Keratinocyte (primary cell): ENCODE measurements at regions not wholly inside any gene's neighbourhood (a gene's known extent, or its start where the extent isn't known, plus 50 kb on each side); places are given as distances from the start of the nearest gene placed in this dataset.

Experiments
- DNase-seq: peaks from one replicate; pipeline ENCODE4 v3.0.0-alpha.2; 2011; ENCODE audit warnings: low read depth, missing footprints, low spot score
- FAIRE-seq: peaks from 2 replicates; lab custom pipeline; 2011; peaks lifted over from hg19 to GRCh38; lab: Jason Lieb, UNC
- H2AFZ ChIP-seq: 2 replicates; pipeline ENCODE4 v1.6.0; 2012; ENCODE audit warnings: low read length, control low read depth, inconsistent platforms; ENCODE audit not compliant: control insufficient read depth
- H3K27ac ChIP-seq: 2 replicates; pipeline ENCODE4 v1.5.1; 2011; ENCODE audit warnings: low read length; ENCODE audit not compliant: control insufficient read depth, insufficient read depth
- H3K27me3 ChIP-seq: 3 replicates; pipeline ENCODE4 v1.6.0; 2011; ENCODE audit warnings: low read length; ENCODE audit not compliant: control insufficient read depth, insufficient read depth; ENCODE audit errors: extremely low read depth
- H3K36me3 ChIP-seq, 2 experiments: 2 replicates in 1 of 2; 3 replicates in 1 of 2; pipeline ENCODE4 v1.5.1; 2011; ENCODE audit warnings: low read length in 2 of 2, mild to moderate bottlenecking in 1 of 2; ENCODE audit not compliant: control insufficient read depth in 2 of 2, insufficient read depth in 2 of 2; ENCODE audit errors: extremely low read depth in 1 of 2
- H3K4me1 ChIP-seq: 3 replicates; pipeline ENCODE4 v1.5.1; 2011; ENCODE audit warnings: low read length; ENCODE audit not compliant: control insufficient read depth, insufficient read depth; ENCODE audit errors: extremely low read depth
- H3K4me2 ChIP-seq: 3 replicates; pipeline ENCODE4 v1.6.0; 2011; ENCODE audit warnings: low read depth, low read length; ENCODE audit not compliant: control insufficient read depth, insufficient read depth; ENCODE audit errors: extremely low read depth
- H3K4me3 ChIP-seq, 3 experiments: fragments of 200-600 bp in 1 of 3; sonication (generic) in 1 of 3; 2 replicates in 2 of 3; 3 replicates in 1 of 3; pipeline ENCODE4 v1.5.1; 2011 to 2016; ENCODE audit warnings: low read length in 3 of 3, mild to moderate bottlenecking in 3 of 3, control low read depth in 2 of 3, inconsistent platforms in 1 of 3, low read depth in 1 of 3, mixed read lengths in 1 of 3, mixed run types in 1 of 3, moderate library complexity in 1 of 3; ENCODE audit not compliant: control insufficient read depth in 2 of 3, insufficient read depth in 2 of 3; ENCODE audit errors: extremely low read depth in 1 of 3
- H3K79me2 ChIP-seq: 2 replicates; pipeline ENCODE4 v1.6.0; 2012; ENCODE audit warnings: low read length; ENCODE audit not compliant: control insufficient read depth, insufficient read depth
- H3K9ac ChIP-seq: 3 replicates; pipeline ENCODE4 v1.6.0; 2011; ENCODE audit warnings: low read length; ENCODE audit not compliant: control insufficient read depth, insufficient read depth; ENCODE audit errors: extremely low read depth
- H3K9me1 ChIP-seq: 3 replicates; pipeline ENCODE4 v1.6.0; 2011; ENCODE audit warnings: low read length; ENCODE audit not compliant: control insufficient read depth, insufficient read depth; ENCODE audit errors: extremely low read depth
- H3K9me3 ChIP-seq: 2 replicates; pipeline ENCODE4 v1.5.1; 2012; ENCODE audit warnings: low read depth, low read length; ENCODE audit not compliant: control insufficient read depth
- H4K20me1 ChIP-seq: 3 replicates; pipeline ENCODE4 v1.6.0; 2011; ENCODE audit warnings: low read length; ENCODE audit not compliant: control insufficient read depth, insufficient read depth; ENCODE audit errors: extremely low read depth
- CTCF ChIP-seq, 3 experiments: IDR thresholded peaks in 1 of 3; conservative IDR thresholded peaks in 1 of 3; optimal IDR thresholded peaks in 1 of 3; 2 replicates in 2 of 3; 3 replicates in 1 of 3; pipeline versions ENCODE3 to v1.5.1; 2011; ENCODE audit warnings: low read length in 3 of 3, mild to moderate bottlenecking in 3 of 3, moderate library complexity in 2 of 3, control low read depth in 1 of 3, inconsistent platforms in 1 of 3; ENCODE audit not compliant: insufficient read depth in 2 of 3; ENCODE audit errors: extremely low read depth in 1 of 3
- EZH2 ChIP-seq: IDR thresholded peaks from one replicate; pipeline ENCODE4 v1.6.1; 2012; ENCODE audit warnings: inconsistent platforms, mild to moderate bottlenecking, low read length, moderate library complexity
- dilution Hi-C: fragments of 300-500 bp; cut with MboI; formaldehyde crosslinking; loops from one replicate; pipeline ENCODE4 v1.7.0; 2020; ENCODE audit warnings: low sequenced_read_pairs; ENCODE audit not compliant: extremely low pct_ligation_motif_present

- DNase-seq (no peak), FAIRE-seq (no peak)
- Histone ChIP-seq H2AFZ (no peak overlapping the region), H4K20me1 (no peaks in the 10 kb centered on the region), H3K4me1 (no peaks in the 10 kb centered on the region), H3K36me3 (no peaks in the 10 kb centered on the region), H3K4me2 (no peak overlapping the region), H3K4me3 (no peak overlapping the region), H3K27me3 (no peaks in the 10 kb centered on the region), H3K9ac (no peak overlapping the region), H3K9me1 (no peaks in the 10 kb centered on the region), H3K27ac (no peak overlapping the region), H3K79me2 (no peaks in the 10 kb centered on the region), H3K9me3 (no peaks in the 10 kb centered on the region)
- TF ChIP-seq EZH2 (no peak), CTCF (optimal IDR thresholded peaks at IDR 0.05 in 1 of 3, IDR thresholded peaks at IDR 0.05 in 1 of 3, conservative IDR thresholded peaks at IDR 0.05 in 1 of 3; ENCODE audit: extremely low read depth in 1 of 3, insufficient read depth in 2 of 3, low read length in 3 of 3) (no peak)
- dilution Hi-C loops = no loop called here
These were observed 153.6 kb upstream of the COL3A1 start for GRCh38 chr2:188820576-188820975.

GRCh38 chr2:188824125-188824524, 150.0 kb upstream of the COL3A1 start:
- FAIRE-seq = no peak
- dilution Hi-C loops = no loop called here
- no peaks in the 10 kb centered on the region for H3K4me1 ChIP-seq

More at GRCh38 chr2:188824125-188824524, 150.0 kb upstream of the COL3A1 start:
- Histone ChIP-seq H3K4me2 (no peak overlapping the region), H3K27me3 (no peaks in the 10 kb centered on the region), H3K27ac (no peak overlapping the region), H4K20me1 (no peaks in the 10 kb centered on the region), H3K79me2 (no peaks in the 10 kb centered on the region), H3K36me3 (no peaks in the 10 kb centered on the region), H3K9ac (no peak overlapping the region), H3K9me3 (no peaks in the 10 kb centered on the region), H3K9me1 (no peaks in the 10 kb centered on the region), H3K4me3 (no peak overlapping the region), H2AFZ (no peak overlapping the region)
- TF ChIP-seq CTCF (optimal IDR thresholded peaks at IDR 0.05 in 1 of 3, IDR thresholded peaks at IDR 0.05 in 1 of 3, conservative IDR thresholded peaks at IDR 0.05 in 1 of 3; ENCODE audit: extremely low read depth in 1 of 3, insufficient read depth in 2 of 3, low read length in 3 of 3) (no peak), EZH2 (no peak)
- DNase-seq = no peak
